ENCODE measurements at regions not wholly inside any gene's neighbourhood (a gene's known extent, or its start where the extent isn't known, plus 50 kb on each side); places are given as distances from the start of the nearest gene placed in this dataset.

- intact Hi-C loops (cut with micrococcal nuclease): no loop called here
- Histone ChIP-seq H3K9ac (replicated peaks; ENCODE audit: extremely low read depth, insufficient read depth, low read length) (no peak overlapping the region), H3K4me1 (ENCODE audit: control insufficient read depth, extremely low read depth, insufficient read depth, low read length) (no peaks in the 10 kb centered on the region), H3K4me3 (replicated peaks in 1 of 3; ENCODE audit: insufficient read depth in 1 of 3, low read depth in 1 of 3, low read length in 3 of 3) (no peak overlapping the region), H3K36me3 (ENCODE audit: control insufficient read depth in 2 of 2, extremely low read depth in 1 of 2, insufficient read depth in 2 of 2, low read length in 2 of 2) (no peaks in the 10 kb centered on the region), H3K27ac (ENCODE audit: insufficient read depth, low read depth, low read length) (no peak overlapping the region), H3K4me2 (ENCODE audit: insufficient read depth, low read length) (no peak overlapping the region), H3K27me3 (ENCODE audit: control insufficient read depth in 2 of 2, insufficient read depth in 2 of 2, low read length in 2 of 2) (no peaks in the 10 kb centered on the region), H4K20me1 (replicated peaks; ENCODE audit: control insufficient read depth, extremely low read depth, insufficient read depth, low read length) (no peaks in the 10 kb centered on the region), H3K9me3 (replicated peaks; ENCODE audit: control insufficient read depth, insufficient read depth, low read length) (no peaks in the 10 kb centered on the region), H3K9me1 (replicated peaks; ENCODE audit: control insufficient read depth, extremely low read depth, insufficient read depth, low read length) (no peaks in the 10 kb centered on the region), H3K79me2 (ENCODE audit: control insufficient read depth, insufficient read depth, low read length) (no peaks in the 10 kb centered on the region), H2AFZ (ENCODE audit: low read depth, low read length) (no peak overlapping the region)
- dilution Hi-C loops (cut with MboI; ENCODE audit: extremely low pct_ligation_motif_present, low sequenced_read_pairs): no loop called here
- ChIA-PET POLR2A (no interaction called here), CTCF (interaction anchor here (1.0 to 2.1 kb wide), 2 partner anchors 17 to 38 kb away, joined by 3 to 6 read pairs; no protein-coding TSS in a partner anchor)
- FAIRE-seq (no peak), DNase-seq (ENCODE audit: low read depth, low spot score) (no peak)
- TF ChIP-seq EZH2 (IDR thresholded peaks at IDR 0.05; ENCODE audit: borderline replicate concordance, low read depth, low read length, severe bottlenecking): no peak
- TF ChIP-seq POLR2AphosphoS5 (IDR thresholded peaks at IDR 0.05; ENCODE audit: insufficient read depth, low read depth, low read length): no peak
- TF ChIP-seq, protein P1, sequence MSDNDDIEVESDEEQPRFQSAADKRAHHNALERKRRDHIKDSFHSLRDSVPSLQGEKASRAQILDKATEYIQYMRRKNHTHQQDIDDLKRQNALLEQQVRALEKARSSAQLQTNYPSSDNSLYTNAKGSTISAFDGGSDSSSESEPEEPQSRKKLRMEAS (IDR thresholded peaks at IDR 0.05; ENCODE audit: insufficient read depth, insufficient read length): no peak
- no peak for TF ChIP-seq FOS (IDR thresholded peaks at IDR 0.05; ENCODE audit: borderline replicate concordance, insufficient read depth, low read length)
- no peak for TF ChIP-seq MYC (IDR thresholded peaks at IDR 0.05; ENCODE audit: low read depth, low read length)
- no peak for TF ChIP-seq GATA2 (IDR thresholded peaks at IDR 0.05; ENCODE audit: insufficient read depth, insufficient read length, low read depth, low read length)
- no peak for TF ChIP-seq POLR2A (IDR thresholded peaks at IDR 0.05; ENCODE audit: low read depth, low read length)
- no peak for TF ChIP-seq JUN (IDR thresholded peaks at IDR 0.05; ENCODE audit: borderline replicate concordance, insufficient read depth, insufficient read length, low read depth)
- TF ChIP-seq, protein P2, sequence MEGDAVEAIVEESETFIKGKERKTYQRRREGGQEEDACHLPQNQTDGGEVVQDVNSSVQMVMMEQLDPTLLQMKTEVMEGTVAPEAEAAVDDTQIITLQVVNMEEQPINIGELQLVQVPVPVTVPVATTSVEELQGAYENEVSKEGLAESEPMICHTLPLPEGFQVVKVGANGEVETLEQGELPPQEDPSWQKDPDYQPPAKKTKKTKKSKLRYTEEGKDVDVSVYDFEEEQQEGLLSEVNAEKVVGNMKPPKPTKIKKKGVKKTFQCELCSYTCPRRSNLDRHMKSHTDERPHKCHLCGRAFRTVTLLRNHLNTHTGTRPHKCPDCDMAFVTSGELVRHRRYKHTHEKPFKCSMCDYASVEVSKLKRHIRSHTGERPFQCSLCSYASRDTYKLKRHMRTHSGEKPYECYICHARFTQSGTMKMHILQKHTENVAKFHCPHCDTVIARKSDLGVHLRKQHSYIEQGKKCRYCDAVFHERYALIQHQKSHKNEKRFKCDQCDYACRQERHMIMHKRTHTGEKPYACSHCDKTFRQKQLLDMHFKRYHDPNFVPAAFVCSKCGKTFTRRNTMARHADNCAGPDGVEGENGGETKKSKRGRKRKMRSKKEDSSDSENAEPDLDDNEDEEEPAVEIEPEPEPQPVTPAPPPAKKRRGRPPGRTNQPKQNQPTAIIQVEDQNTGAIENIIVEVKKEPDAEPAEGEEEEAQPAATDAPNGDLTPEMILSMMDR (IDR thresholded peaks at IDR 0.05; ENCODE audit: extremely low read depth in 1 of 2, insufficient read depth in 1 of 2, low read depth in 1 of 2, low read length in 2 of 2): no peak
- BruUV-seq (replicated peaks): no TSS peak
Observed at GRCh38 chr14:58770491-58770982, 132.8 kb downstream of the DACT1 start.
